Activated CD8-positive, alpha-beta memory T cell treated with anti-CD3 and anti-CD28 coated beads for 36 hours (primary cell): ENCODE measurements at regions not wholly inside any gene's neighbourhood (a gene's known extent, or its start where the extent isn't known, plus 50 kb on each side); places are given as distances from the start of the nearest gene placed in this dataset.

Experiments
- CTCF ChIA-PET: fragments of 350-600 bp; sonication (Branson Sonifier 250); formaldehyde crosslinking; loops from one replicate; lab custom pipeline; 2021; ENCODE audit warnings: antibody characterized with exemption; lab: Charles Lee
- POLR2A ChIA-PET: fragments of 350-600 bp; sonication (Branson Sonifier 250); formaldehyde crosslinking; loops from one replicate; lab custom pipeline; 2021; ENCODE audit warnings: antibody characterized with exemption; lab: Charles Lee

DNA sequence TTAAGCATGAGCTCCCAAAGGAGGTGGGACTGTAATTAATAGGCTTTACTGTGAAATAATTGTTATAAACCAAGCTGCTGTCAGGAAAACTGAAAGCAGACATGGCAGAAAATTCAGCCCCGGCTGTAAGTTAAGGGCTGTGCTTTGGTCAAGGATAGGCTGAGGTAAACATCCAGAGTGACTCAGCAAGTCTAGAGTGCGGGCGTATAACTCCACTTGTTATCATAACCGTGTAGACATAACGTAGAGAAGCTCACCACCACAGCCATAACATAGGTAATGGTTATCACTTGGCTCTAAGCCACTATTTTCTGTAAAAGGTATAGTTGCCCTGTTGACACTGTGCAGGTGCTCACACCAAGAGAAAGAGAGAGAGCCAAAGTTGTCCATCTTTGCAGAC, 316.8 kb downstream of the DCDC2C start:
- POLR2A ChIA-PET, result no interaction called here
- CTCF ChIA-PET, result no interaction called here

- POLR2A ChIA-PET, result no interaction called here
- CTCF ChIA-PET, result no interaction called here
These were observed 317.3 kb downstream of the DCDC2C start for GRCh38 chr2:4020649-4021048.

DNA sequence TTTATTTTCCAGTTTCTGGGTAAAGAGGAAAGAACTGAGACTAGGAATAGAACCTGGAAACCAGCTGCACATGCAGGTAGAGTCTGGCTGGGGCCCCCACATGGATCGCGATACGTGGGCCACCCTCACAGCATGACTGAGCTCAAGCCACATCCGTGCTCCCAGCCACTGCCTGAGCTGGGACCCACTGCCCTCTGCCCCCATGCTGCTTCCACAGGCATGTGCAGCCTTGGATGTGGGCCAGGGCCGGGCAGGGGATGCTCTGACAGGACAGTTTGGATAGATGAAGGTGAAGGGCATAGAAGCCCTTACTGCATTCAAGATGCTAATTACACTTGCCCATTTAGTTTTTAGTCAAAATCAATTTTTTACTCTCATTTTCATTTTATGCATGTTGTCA, 321.2 kb downstream of the DCDC2C start:
- CTCF ChIA-PET, result no interaction called here
- POLR2A ChIA-PET, result no interaction called here

DNA sequence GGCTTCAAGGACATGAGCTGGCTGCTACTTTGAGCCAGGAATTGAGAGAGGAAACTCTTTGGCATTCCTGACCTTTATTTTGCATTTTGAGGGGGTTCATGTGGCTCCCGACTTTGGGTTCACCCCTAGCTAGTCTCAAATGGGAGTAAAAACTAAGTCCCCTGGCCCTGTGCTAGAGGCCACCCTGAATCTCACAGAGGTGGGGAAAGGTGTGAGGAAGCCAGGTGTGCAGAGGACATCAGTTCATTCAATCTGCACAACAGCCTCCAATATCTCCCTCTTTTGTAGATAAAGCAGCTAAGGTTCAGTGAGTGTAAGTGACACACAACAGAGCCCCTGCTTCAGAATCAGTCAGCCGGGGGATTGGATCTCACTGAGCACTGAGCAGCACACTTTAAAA, 325.7 kb downstream of the DCDC2C start:
- CTCF ChIA-PET, result interaction anchor here (0.7 kb wide), 1 partner anchor 51 kb away, joined by 3 read pairs; no protein-coding TSS in a partner anchor
- POLR2A ChIA-PET, result no interaction called here

DNA sequence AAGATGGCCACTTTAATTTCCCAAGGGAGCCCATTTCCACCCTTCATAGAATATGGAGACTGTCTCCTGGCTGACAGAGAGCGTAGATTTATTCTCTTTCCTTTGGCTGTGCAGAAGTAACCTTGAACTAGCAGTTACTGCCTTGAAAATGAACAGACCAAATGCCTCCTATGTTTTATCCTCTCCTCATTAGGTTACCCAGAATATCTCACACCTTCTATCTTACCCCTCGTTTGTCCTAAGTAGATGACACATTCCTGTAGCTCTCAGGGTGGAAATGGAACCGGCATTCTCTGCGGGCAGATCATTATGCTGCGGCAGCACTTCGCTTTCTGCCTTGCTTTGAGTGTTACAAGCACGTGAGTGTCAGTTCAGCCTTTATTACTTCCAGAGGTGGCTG, 336.5 kb downstream of the DCDC2C start:
- ChIA-PET CTCF (no interaction called here), POLR2A (no interaction called here)

DNA sequence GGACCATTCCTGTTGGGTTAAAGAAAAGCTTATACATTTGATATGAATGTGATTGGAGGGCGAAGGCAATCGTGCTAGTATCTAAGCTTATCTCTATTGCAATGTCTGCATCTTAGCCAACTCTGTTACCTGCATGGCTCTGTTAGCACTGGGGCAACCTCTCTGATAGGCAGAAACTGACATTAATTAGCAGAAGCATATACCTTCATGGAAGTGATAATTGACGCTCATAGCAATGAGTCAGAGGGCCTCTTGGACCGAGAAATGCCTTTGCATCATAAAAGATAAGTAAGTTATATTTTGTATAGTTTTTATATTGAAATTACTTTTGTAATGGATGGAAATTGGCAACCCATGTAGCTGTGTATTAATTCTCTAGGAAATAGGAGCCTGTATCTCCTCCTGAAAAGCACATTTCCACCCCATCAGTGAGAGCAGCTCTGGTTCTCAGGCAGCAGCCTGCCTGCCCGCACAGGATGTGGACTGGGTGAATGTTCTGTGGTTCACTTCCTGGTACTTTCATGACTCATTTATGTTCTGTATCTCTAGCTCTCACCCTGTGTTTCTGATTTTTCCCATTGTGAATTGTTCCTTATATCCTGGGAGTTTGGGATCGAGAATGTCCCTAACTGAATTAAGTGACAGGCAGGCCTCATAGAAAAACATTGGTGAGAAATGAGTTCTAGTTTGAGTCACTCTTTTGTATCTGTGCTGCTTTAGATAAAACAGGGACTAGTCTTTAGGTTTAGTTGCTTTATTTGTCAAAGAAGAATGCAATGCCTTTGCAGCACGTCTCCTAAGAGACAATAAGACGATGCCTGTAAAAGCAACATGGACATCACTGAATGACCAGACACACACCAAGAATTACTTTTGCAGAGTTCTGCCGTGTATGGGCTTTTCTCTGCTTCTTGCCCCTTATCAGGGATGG, 344.9 kb downstream of the DCDC2C start:
- POLR2A ChIA-PET, result no interaction called here
- CTCF ChIA-PET, result no interaction called here

DNA sequence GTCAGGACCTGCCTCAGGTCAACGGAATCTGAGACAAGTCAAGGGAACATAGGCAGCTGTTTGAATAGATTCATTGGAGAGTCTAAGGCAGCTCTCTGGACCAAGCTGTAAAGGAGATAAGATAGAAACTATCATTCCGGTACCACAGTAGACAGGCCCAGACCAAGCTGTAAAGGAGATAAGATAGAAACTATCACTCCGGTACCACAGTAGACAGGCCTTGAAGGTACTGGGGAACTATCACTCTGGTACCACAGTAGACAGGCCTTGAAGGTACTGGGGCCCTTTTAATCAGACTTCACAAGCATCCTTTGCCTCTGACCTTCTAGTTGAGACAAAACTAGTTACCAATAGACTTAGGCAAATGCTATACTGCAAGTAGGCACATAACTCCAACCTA, 346.1 kb downstream of the DCDC2C start:
- POLR2A ChIA-PET, result no interaction called here

DNA sequence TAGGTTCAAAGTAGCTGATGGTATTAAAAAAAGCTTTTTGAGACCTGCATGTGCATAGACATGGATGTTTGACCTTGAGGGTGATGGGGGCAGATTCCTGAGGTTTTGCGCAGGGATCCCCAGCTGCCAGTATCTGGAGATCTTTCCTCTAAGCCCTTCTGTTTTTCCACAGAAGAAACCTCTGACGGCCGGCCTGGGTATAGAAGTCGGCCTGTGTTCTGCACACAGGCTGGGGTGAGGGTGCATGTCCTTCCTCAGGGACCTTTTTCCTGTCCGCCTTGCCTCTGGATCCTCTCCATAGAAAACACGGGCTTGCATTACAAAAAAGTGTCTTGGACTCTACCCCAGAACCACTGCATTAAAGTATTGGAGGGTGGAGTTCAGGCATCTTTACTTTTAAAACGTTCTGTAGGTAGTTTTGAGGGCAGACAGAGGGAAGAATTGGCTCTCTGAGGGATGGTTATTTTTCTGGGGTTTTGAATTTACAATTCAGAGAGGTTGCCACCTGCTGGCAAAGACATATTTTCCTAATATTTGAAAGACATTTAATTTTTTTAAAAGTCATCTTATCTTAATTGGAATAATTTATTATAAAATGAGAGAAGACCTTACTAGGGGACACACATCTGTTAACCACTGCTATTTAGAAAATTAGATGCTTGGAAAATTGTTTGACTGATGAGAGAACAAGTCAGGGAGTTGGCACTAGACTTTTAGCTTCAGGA, 350.6 kb downstream of the DCDC2C start:
- POLR2A ChIA-PET, result no interaction called here

More for the DNA sequence above, 346.1 kb downstream of the DCDC2C start:
- CTCF ChIA-PET, result no interaction called here

DNA sequence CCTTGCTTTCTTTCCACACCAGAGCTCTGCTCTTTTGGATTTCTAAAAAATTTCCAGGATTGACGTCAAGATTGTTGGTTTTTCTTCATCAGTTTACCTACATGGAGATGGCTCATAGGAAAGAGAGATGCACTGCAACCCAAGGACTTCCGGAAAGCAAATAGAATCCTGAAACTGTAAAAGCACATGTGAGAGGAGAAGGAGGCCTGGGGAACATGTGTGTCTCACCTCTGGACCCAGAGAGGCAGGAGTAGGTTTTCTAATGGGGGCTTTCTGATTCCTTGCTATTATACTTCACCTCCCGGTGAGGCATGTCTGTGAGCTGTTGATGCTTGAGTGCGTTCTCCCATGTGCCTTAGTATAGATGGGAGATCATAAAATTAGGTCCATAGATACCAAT, 362.8 kb downstream of the DCDC2C start:
- POLR2A ChIA-PET, result no interaction called here
- CTCF ChIA-PET, result no interaction called here

More for the DNA sequence above, 350.6 kb downstream of the DCDC2C start:
- CTCF ChIA-PET, result no interaction called here

DNA sequence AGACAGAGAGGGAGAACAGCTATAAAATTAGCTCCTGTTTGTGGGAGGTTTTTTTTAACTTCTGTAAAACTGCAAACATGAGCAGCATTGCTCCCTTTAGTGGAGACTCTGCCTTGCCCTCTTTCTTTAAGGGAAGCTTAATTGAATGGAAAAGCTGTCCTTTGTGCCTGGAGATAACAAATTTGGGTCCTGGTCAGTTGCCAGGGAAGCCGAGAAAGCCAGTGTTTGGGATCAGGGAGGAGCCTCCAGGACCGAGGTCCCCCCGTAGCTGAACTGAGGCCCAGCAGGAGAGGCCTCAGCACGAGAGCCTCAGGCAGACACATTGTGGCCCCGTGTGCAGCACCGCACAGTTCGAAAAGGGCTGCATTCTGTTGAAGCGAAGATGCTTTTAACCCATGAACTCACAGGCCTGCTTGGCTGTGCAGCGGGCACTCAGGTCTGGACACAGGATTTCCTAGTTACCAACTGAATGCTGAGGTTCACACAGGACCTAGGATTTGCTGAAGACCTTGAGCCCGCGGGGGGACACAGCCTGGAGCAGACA, 369.7 kb downstream of the DCDC2C start:
- POLR2A ChIA-PET, result no interaction called here
- CTCF ChIA-PET, result no interaction called here

DNA sequence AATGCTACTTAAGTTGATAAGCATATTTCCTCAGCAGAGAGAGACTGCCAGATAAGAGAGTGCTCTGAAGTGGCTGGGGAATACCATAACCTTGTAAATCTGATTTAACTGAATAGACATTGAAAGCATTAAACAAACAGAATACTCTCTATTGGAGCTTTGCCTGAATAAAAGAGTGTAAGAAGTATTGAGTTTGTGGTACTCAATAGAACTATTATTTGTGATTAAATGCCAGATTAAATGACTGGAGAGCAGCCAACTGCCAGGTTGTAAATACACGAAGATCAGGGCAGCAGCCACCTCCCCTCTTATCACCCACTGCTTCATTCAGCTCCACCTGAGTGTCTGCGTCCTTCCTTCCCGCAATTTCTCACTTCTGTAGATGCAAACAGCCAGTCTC, 373.6 kb downstream of the DCDC2C start:
- CTCF ChIA-PET, result no interaction called here
- POLR2A ChIA-PET, result no interaction called here

GRCh38 chr2:4085186-4085585, 381.8 kb downstream of the DCDC2C start:
- ChIA-PET CTCF (no interaction called here), POLR2A (no interaction called here)

DNA sequence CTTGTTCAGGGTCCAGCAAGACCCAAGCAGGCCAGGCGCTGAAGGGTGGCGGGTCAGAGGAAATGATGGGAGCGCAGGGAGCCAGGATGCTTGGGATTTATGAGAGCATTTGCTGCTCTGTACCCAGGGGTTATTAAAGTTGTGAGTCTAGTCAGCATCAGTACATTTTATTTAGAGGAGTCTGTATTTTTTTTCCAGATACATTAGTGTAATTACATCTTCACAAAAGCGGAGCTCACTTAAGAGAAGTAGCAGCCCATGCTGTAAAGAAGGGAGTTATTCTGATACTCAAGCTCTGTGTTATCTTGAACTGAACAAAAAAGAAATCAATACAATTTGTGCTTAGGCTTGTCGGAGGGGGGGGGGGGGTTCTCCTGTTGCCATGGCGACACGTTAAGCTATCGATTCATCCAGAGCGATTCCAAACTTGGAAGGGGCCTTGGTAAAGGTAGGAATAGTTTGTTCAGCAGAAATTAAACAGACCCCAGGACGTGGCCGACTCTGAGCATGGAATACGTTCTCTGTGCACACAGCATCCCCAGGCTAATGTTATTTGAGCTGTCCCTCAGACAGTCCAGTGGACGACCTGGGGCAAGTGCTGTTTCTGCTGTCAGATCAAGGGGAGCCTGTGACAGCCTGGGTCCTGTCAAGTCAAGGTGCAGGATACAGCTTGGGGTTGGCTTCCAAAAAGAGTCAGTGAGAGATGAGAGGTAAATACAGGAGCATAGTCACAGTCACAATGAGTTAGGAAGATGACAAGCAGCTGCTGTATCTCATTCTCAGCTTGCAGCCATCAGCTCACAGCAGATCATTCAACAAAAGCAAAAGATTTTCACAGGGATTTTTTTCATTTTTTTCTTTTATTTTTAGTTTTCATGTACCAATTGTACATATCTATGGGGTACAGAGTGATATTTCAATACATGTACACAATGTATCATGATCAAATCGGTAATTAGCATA, 387.6 kb downstream of the DCDC2C start:
- ChIA-PET CTCF (no interaction called here), POLR2A (no interaction called here)

DNA sequence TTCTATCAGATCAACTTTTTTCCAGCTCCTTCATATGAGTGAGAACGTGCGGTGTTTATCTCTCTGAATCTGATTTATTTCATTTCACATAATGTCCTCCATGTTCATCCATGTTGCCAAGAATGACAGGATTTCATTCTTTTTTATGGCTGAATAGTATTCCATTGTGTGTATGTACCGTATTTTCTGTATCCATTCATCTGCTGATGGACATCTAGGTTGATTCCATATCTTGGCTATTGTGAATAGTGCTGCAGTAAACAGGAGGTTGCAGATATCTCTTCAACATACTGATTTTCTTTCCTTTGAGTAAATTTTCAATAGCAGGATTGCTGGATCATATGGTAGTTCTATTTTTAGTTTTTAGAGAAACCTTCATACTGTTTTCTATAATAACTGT, 388.5 kb downstream of the DCDC2C start:
- ChIA-PET CTCF (no interaction called here), POLR2A (no interaction called here)

DNA sequence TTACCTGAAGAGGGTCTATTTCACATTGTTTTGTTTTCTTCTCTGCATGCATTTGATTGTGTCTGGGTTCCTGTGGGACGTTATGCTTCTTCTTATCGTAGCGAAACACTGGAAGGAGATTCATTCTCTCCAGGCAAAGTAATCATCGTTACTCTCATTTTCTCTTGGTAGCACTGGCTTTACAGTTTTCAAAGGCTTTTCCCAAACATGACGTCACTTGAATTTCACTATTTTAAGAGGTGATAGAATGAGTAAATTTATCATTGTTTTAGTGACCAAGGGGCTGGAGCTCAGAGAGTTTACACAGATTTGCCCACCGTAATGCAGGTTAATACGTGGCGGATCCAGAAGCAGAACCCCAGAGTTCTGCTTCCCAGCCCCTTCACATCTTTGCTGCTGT, 391.4 kb downstream of the DCDC2C start:
- CTCF ChIA-PET, result no interaction called here

DNA sequence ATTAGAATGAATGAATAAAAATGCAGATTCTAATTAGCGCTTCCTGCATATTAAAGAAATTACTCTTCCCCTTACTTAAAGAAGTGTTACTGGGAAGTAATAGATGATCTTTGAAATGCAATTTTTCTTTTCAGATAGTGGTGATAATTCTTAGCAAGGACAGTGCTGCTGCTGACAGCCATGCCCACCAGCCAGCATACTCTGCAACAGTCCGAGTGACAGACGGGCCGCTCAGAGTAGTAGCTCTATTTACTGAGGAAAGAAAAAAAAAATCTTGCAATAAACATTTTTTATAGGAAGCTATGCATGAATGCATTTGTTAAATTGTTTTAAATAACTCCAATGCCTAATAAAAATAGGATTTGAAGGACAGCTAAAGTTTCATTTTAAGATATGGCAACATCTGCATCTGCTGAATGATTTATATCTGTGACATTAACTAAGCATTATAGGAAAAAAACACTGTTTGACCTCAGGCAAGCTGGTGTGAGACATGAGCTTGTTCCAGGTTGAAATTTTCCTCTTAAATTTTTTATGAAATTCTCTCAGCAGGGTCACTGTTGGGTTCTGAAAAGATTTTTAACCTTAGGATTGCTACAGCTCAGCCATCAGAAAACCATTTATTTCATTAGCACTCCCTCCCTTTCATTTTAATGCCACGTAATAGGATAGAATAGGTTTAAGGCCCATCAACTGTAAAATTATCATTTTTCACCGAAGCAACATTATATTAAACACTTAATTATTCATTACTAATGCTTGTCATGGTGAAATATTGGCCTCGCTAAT, 393.8 kb downstream of the DCDC2C start:
- ChIA-PET POLR2A (no interaction called here), CTCF (no interaction called here)

More for the DNA sequence above, 391.4 kb downstream of the DCDC2C start:
- POLR2A ChIA-PET, result no interaction called here

GRCh38 chr2:4098137-4098536, 394.8 kb downstream of the DCDC2C start:
- POLR2A ChIA-PET, result no interaction called here
- CTCF ChIA-PET, result no interaction called here

- POLR2A ChIA-PET, result no interaction called here
- CTCF ChIA-PET, result no interaction called here
These were observed 398.6 kb downstream of the DCDC2C start for GRCh38 chr2:4101936-4102335.

DNA sequence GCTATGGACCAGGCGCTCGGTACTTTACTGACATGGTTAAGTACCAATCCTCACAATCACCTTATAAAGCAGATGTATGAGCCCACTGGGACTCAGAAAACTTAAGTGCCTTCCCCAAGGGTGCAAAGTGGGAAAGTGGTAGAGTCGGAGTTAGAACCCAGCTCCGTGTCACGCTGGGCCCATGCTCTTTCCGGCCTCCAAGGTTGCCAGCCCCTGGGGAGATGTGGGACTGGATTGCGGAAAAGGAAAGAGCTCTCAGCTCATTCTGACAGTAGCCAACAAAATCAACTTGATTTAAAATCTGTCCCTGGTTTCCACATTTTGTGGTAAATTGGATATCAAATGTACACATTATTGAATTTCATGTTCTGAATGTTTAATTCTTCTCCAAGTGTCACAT, 403.8 kb downstream of the DCDC2C start:
- ChIA-PET CTCF (no interaction called here), POLR2A (no interaction called here)
